Trophoblast cell (in vitro differentiated cells and primary cell): ENCODE measurements at regions not wholly inside any gene's neighbourhood (a gene's known extent, or its start where the extent isn't known, plus 50 kb on each side); places are given as distances from the start of the nearest gene placed in this dataset.
"Not testable (repeated sequence)": the region's sequence is repeated elsewhere in the genome, so short reads cannot be mapped to it uniquely, and the experiment has no call there.

Experiments
- DNase-seq, 2 donors: peaks; one replicate each; pipeline ENCODE4 v3.0.0-alpha.2; 2016
- H2AFZ ChIP-seq: 2 replicates; pipeline ENCODE4 v1.6.1; 2013; ENCODE audit warnings: low read length, moderate library complexity, mild to moderate bottlenecking; ENCODE audit not compliant: insufficient read depth, poor library complexity
- H2AK5ac ChIP-seq: 2 replicates; pipeline ENCODE4 v1.6.1; 2013; ENCODE audit warnings: mild to moderate bottlenecking, low read length
- H2BK120ac ChIP-seq: 2 replicates; pipeline ENCODE4 v1.6.1; 2013; ENCODE audit warnings: low read length, mild to moderate bottlenecking, moderate library complexity; ENCODE audit not compliant: insufficient read depth, poor library complexity
- H2BK12ac ChIP-seq: 2 replicates; pipeline ENCODE4 v1.6.1; 2013; ENCODE audit warnings: mild to moderate bottlenecking, low read length, moderate library complexity
- H2BK5ac ChIP-seq: 2 replicates; pipeline ENCODE4 v1.6.1; 2013; ENCODE audit warnings: low read length, low read depth, moderate library complexity, mild to moderate bottlenecking; ENCODE audit not compliant: poor library complexity
- H3K14ac ChIP-seq: 2 replicates; pipeline ENCODE4 v1.6.1; 2013; ENCODE audit warnings: mild to moderate bottlenecking, low read length
- H3K18ac ChIP-seq: 2 replicates; pipeline ENCODE4 v1.6.1; 2013; ENCODE audit warnings: mild to moderate bottlenecking, low read length
- H3K23ac ChIP-seq: 2 replicates; pipeline ENCODE4 v1.6.1; 2013; ENCODE audit warnings: low read length
- H3K27ac ChIP-seq: 2 replicates; pipeline ENCODE4 v1.5.1; 2013; ENCODE audit warnings: low read depth, mild to moderate bottlenecking, inconsistent platforms, low read length, moderate library complexity
- H3K27me3 ChIP-seq: 2 replicates; pipeline ENCODE4 v1.6.1; 2013; ENCODE audit warnings: inconsistent platforms, mild to moderate bottlenecking, low read length, moderate library complexity; ENCODE audit not compliant: insufficient read depth
- H3K36me3 ChIP-seq, 2 experiments: 1 replicate in 1 of 2; 2 replicates in 1 of 2; pipeline ENCODE4 v1.6.1; 2013; ENCODE audit warnings: low read length in 2 of 2, mild to moderate bottlenecking in 2 of 2, moderate library complexity in 1 of 2; ENCODE audit not compliant: insufficient read depth in 2 of 2, control insufficient read depth in 1 of 2
- H3K4ac ChIP-seq: 2 replicates; pipeline ENCODE4 v1.6.1; 2013; ENCODE audit warnings: low read depth, mild to moderate bottlenecking, low read length, moderate library complexity
- H3K4me1 ChIP-seq, 2 experiments: 1 replicate in 1 of 2; 2 replicates in 1 of 2; pipeline ENCODE4 v1.6.1; 2013; ENCODE audit warnings: low read length in 2 of 2, mild to moderate bottlenecking in 2 of 2, moderate library complexity in 1 of 2; ENCODE audit not compliant: insufficient read depth in 2 of 2, control insufficient read depth in 1 of 2
- H3K4me2 ChIP-seq: 2 replicates; pipeline ENCODE4 v1.6.1; 2013; ENCODE audit warnings: inconsistent platforms, mild to moderate bottlenecking, low read length, moderate library complexity
- H3K4me3 ChIP-seq: 2 replicates; pipeline ENCODE4 v1.5.1; 2013; ENCODE audit warnings: mild to moderate bottlenecking, low read depth, low read length, inconsistent platforms
- H3K79me1 ChIP-seq: one replicate; pipeline ENCODE4 v1.6.1; 2013; ENCODE audit warnings: low read length
- H3K79me2 ChIP-seq: 2 replicates; pipeline ENCODE4 v1.6.1; 2013; ENCODE audit warnings: low read length, mild to moderate bottlenecking; ENCODE audit not compliant: control insufficient read depth, insufficient read depth, poor library complexity
- H3K9ac ChIP-seq: 2 replicates; pipeline ENCODE4 v1.6.1; 2013; ENCODE audit warnings: mild to moderate bottlenecking, low read length
- H3K9me3 ChIP-seq: 2 replicates; pipeline ENCODE4 v1.6.1; 2013; ENCODE audit warnings: low read depth, mild to moderate bottlenecking, control low read depth, inconsistent platforms, low read length; ENCODE audit not compliant: insufficient read depth
- H4K12ac ChIP-seq: 2 replicates; pipeline ENCODE4 v1.6.1; 2013; ENCODE audit warnings: low read depth, mild to moderate bottlenecking, low read length, moderate library complexity
- H4K8ac ChIP-seq: 2 replicates; pipeline ENCODE4 v1.6.1; 2013; ENCODE audit warnings: low read depth, mild to moderate bottlenecking, low read length, moderate library complexity
- H4K91ac ChIP-seq: one replicate; pipeline ENCODE4 v1.6.1; 2013; ENCODE audit warnings: low read depth, mild to moderate bottlenecking, low read length, moderate library complexity
- WGBS: extraction: QIAGEN DNeasy Blood & Tissue Kit; methylation state at CpG from one replicate; pipeline ENCODE4 v1.1.7; 2013; ENCODE audit warnings: missing lambda C conversion rate; ENCODE audit not compliant: insufficient read length, insufficient coverage; ENCODE audit errors: extremely low coverage; 5-methylcytosine and 5-hydroxymethylcytosine counted together

GRCh38 chr15:98350276-98350675, 298.1 kb upstream of the IGF1R start:
- Histone ChIP-seq H4K12ac (no peak overlapping the region), H3K27ac (no peak overlapping the region), H3K9me3 (peaks cover 2% of the 10 kb centered on the region), H3K4ac (no peak overlapping the region), H3K4me1 (no peaks in the 10 kb centered on the region), H2BK120ac (no peak overlapping the region), H3K18ac (no peak overlapping the region), H3K79me1 (no peaks in the 10 kb centered on the region), H4K8ac (no peak overlapping the region), H2AFZ (no peak overlapping the region), H3K36me3 (no peaks in the 10 kb centered on the region), H2AK5ac (no peak overlapping the region), H2BK5ac (no peak overlapping the region), H3K23ac (no peak overlapping the region), H3K79me2 (no peaks in the 10 kb centered on the region), H3K4me3 (no peak overlapping the region), H2BK12ac (no peak overlapping the region), H3K4me2 (no peak overlapping the region), H3K9ac (no peak overlapping the region), H3K27me3 (no peaks in the 10 kb centered on the region), H4K91ac (no peak overlapping the region), H3K14ac (no peak overlapping the region)
- DNase-seq: no peak
- no CpG with 5 or more reads among the region's 2 CpGs for WGBS

GRCh38 chr15:98358274-98358673, 290.1 kb upstream of the IGF1R start:
- not testable (repeated sequence) for H3K9me3 ChIP-seq, H2AK5ac ChIP-seq, H3K9ac ChIP-seq, H2BK12ac ChIP-seq, H3K4me1 ChIP-seq, H3K79me2 ChIP-seq, DNase-seq, H3K18ac ChIP-seq, H2AFZ ChIP-seq, H3K4ac ChIP-seq, H3K36me3 ChIP-seq, H3K23ac ChIP-seq, H3K27me3 ChIP-seq, H2BK5ac ChIP-seq, H4K8ac ChIP-seq, H3K14ac ChIP-seq, H3K79me1 ChIP-seq, H3K27ac ChIP-seq, H3K4me3 ChIP-seq, H4K12ac ChIP-seq, H4K91ac ChIP-seq, H3K4me2 ChIP-seq, H2BK120ac ChIP-seq
- no CpG with 5 or more reads among the region's 5 CpGs for WGBS

GRCh38 chr15:98358971-98359370, 289.4 kb upstream of the IGF1R start:
- Histone ChIP-seq H3K4me2 (no peak overlapping the region), H4K91ac (no peak overlapping the region), H3K18ac (no peak overlapping the region), H3K14ac (no peak overlapping the region), H3K4me1 (no peaks in the 10 kb centered on the region), H3K27ac (no peak overlapping the region), H2BK5ac (no peak overlapping the region), H3K9me3 (peaks cover 5% of the 10 kb centered on the region), H3K27me3 (no peaks in the 10 kb centered on the region), H3K79me1 (no peaks in the 10 kb centered on the region), H3K4ac (no peak overlapping the region), H2AK5ac (no peak overlapping the region), H2BK12ac (no peak overlapping the region), H2AFZ (no peak overlapping the region), H4K12ac (no peak overlapping the region), H3K9ac (no peak overlapping the region), H3K79me2 (no peaks in the 10 kb centered on the region), H3K23ac (no peak overlapping the region), H4K8ac (no peak overlapping the region), H3K4me3 (no peak overlapping the region), H3K36me3 (no peaks in the 10 kb centered on the region), H2BK120ac (no peak overlapping the region)
- DNase-seq: no peak
- WGBS: no CpG with 5 or more reads among the region's 8 CpGs

- H3K23ac ChIP-seq: no peak overlapping the region
- no peaks in the 10 kb centered on the region for H3K79me2 ChIP-seq
- no peak overlapping the region for H4K8ac ChIP-seq
- no peaks in the 10 kb centered on the region for H3K79me1 ChIP-seq
- no peak overlapping the region for H2BK5ac ChIP-seq
- no peak overlapping the region for H2BK120ac ChIP-seq
- H3K4ac ChIP-seq: no peak overlapping the region
- DNase-seq: no peak
- no peak overlapping the region for H2BK12ac ChIP-seq
- H3K9me3 ChIP-seq: peaks cover 5% of the 10 kb centered on the region
- H3K18ac ChIP-seq: no peak overlapping the region
- H3K4me3 ChIP-seq: no peak overlapping the region
- H3K4me1 ChIP-seq: no peaks in the 10 kb centered on the region
- no peak overlapping the region for H4K12ac ChIP-seq
- no peaks in the 10 kb centered on the region for H3K27me3 ChIP-seq
- H3K4me2 ChIP-seq: no peak overlapping the region
- WGBS: no CpG with 5 or more reads among the region's 2 CpGs
- no peak overlapping the region for H3K27ac ChIP-seq
- H3K36me3 ChIP-seq: no peaks in the 10 kb centered on the region
- no peak overlapping the region for H2AK5ac ChIP-seq
- no peak overlapping the region for H3K14ac ChIP-seq
- H4K91ac ChIP-seq: no peak overlapping the region
- no peak overlapping the region for H2AFZ ChIP-seq
- no peak overlapping the region for H3K9ac ChIP-seq
Observed at GRCh38 chr15:98363416-98363815, 284.9 kb upstream of the IGF1R start.
